Chondrocyte (in vitro differentiated cells): ENCODE measurements at regions not wholly inside any gene's neighbourhood (a gene's known extent, or its start where the extent isn't known, plus 50 kb on each side); places are given as distances from the start of the nearest gene placed in this dataset.

ENCODE experiments used
- DNase-seq: peaks from one replicate; pipeline ENCODE4 v3.0.0; 2021; ENCODE audit warnings: mixed read lengths, low spot score
- H3K27ac Mint-ChIP-seq: one replicate; pipeline ENCODE4 v1.8.0; 2021; ENCODE audit warnings: mild to moderate bottlenecking, moderate library complexity, mixed read lengths; ENCODE audit not compliant: unreplicated experiment
- H3K27me3 Mint-ChIP-seq: 2 replicates; pipeline ENCODE4 v1.8.0; 2021; ENCODE audit warnings: low read depth, mixed read lengths
- H3K36me3 Mint-ChIP-seq: 2 replicates; pipeline ENCODE4 v1.8.0; 2021; ENCODE audit warnings: low read depth, mixed read lengths
- H3K4me1 Mint-ChIP-seq: 2 replicates; pipeline ENCODE4 v1.8.0; 2021; ENCODE audit warnings: low read depth, mild to moderate bottlenecking, mixed read lengths
- H3K4me3 Mint-ChIP-seq: one replicate; pipeline ENCODE4 v1.8.0; 2021; ENCODE audit warnings: mild to moderate bottlenecking, moderate library complexity, mixed read lengths; ENCODE audit not compliant: unreplicated experiment
- H3K9me3 Mint-ChIP-seq: 2 replicates; pipeline ENCODE4 v1.8.0; 2021; ENCODE audit warnings: low read depth, mixed read lengths
- TF ChIP-seq, protein P1 (sequence below): fragments of 200-600 bp; sonication (generic); IDR thresholded peaks from 2 replicates; pipeline ENCODE4 v1.5.0; 2021; ENCODE audit warnings: antibody characterized with exemption, mild to moderate bottlenecking, moderate library complexity

DNA sequence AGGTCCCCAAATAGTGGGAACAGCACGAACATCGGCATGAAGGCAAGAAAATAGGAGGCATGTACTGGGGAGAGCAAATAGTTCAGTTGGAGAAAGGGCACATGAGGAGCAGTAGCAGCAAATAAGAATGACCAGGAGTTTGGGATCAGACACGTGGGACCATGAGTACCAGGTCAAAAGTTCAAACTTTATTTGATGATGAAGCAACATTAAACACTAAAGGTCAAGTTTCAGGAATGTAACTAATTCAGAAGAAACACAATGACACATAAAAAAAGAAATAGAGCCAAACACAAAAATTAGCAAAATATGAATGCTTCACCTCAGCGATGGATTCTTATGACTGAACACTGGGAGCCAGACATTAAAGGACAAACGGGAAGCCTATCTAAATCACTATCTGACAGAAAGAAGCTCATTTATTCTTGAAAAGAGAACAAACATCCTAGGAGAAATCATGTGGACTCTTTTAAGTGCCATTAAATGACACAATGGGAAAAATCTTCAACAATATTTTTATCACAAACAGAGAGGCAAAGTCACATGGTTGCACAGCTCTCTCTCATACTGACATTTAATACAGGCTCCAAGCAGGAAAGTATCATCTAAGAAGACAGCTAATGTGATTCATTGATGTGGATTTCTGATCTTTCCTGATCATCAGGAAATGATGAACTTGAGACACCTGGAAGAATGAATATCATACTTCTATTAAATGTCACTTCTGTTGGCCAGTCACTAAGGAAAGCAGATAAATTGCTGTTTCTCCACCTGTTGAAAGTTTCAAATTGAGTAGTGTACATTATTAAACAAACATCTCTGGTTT lies 216.9 kb upstream of the THBS1 start:
- Mint-ChIP-seq H3K9me3 (peaks cover 4% of the 10 kb centered on the region), H3K27ac (peak overlapping the region; percentile 93)

DNA sequence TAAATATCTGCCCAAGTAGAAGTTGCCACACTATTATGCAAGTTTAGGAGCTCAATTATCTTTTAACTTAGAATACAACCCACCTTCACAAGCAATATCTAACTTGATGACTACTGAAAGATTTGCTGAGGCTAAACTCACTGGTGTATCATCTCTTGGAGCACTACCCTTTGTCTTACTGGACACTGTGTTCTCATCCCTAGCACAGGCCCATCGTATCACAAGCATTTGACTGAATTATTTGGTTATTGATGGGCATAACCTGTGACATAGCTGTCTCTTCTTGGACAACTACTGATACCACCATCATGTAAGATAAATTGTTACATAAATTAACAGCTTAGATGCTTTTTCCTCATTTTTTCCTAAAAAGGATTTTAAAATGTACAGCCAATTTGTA lies 216.2 kb upstream of the THBS1 start:
- no peak overlapping the region for H3K4me3 Mint-ChIP-seq
- TF ChIP-seq, protein P1, sequence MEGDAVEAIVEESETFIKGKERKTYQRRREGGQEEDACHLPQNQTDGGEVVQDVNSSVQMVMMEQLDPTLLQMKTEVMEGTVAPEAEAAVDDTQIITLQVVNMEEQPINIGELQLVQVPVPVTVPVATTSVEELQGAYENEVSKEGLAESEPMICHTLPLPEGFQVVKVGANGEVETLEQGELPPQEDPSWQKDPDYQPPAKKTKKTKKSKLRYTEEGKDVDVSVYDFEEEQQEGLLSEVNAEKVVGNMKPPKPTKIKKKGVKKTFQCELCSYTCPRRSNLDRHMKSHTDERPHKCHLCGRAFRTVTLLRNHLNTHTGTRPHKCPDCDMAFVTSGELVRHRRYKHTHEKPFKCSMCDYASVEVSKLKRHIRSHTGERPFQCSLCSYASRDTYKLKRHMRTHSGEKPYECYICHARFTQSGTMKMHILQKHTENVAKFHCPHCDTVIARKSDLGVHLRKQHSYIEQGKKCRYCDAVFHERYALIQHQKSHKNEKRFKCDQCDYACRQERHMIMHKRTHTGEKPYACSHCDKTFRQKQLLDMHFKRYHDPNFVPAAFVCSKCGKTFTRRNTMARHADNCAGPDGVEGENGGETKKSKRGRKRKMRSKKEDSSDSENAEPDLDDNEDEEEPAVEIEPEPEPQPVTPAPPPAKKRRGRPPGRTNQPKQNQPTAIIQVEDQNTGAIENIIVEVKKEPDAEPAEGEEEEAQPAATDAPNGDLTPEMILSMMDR, result no peak
- no peaks in the 10 kb centered on the region for H3K27me3 Mint-ChIP-seq
- DNase-seq, result no peak
- peaks cover 69% of the 10 kb centered on the region for H3K4me1 Mint-ChIP-seq
- H3K9me3 Mint-ChIP-seq, result peaks cover 5% of the 10 kb centered on the region
- peak overlapping the region; percentile 3 for H3K27ac Mint-ChIP-seq
- no peaks in the 10 kb centered on the region for H3K36me3 Mint-ChIP-seq

More for the DNA sequence above, 216.9 kb upstream of the THBS1 start:
- DNase-seq, result no peak
- Mint-ChIP-seq H3K4me3 (no peak overlapping the region), H3K27me3 (no peaks in the 10 kb centered on the region), H3K36me3 (no peaks in the 10 kb centered on the region), H3K4me1 (peaks cover 77% of the 10 kb centered on the region)
- TF ChIP-seq, protein P1, result no peak

DNA sequence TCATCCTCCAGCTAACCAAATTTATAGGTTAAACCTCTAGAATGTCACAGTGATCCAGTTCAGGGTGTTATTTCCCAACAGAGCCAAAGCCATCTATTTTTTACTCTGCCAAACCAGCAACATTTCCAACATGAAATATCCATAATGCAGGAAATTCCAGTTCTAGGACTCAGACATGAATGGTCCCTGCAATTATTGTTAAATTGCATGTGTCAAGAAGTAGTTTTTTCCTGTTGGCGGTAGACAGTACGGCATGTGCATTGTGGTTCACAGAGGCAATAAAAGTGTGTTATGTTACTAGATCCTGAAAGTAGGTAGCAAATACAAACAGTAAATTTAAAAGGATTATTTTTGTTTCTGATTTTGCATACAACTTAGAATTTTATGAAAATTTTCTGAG lies 215.7 kb upstream of the THBS1 start:
- Mint-ChIP-seq H3K27ac (no peak overlapping the region), H3K36me3 (peaks cover 2% of the 10 kb centered on the region), H3K27me3 (no peaks in the 10 kb centered on the region), H3K4me1 (peaks cover 65% of the 10 kb centered on the region), H3K4me3 (no peak overlapping the region), H3K9me3 (peaks cover 8% of the 10 kb centered on the region)
- TF ChIP-seq, protein P1, result no peak
- DNase-seq, result no peak

DNA sequence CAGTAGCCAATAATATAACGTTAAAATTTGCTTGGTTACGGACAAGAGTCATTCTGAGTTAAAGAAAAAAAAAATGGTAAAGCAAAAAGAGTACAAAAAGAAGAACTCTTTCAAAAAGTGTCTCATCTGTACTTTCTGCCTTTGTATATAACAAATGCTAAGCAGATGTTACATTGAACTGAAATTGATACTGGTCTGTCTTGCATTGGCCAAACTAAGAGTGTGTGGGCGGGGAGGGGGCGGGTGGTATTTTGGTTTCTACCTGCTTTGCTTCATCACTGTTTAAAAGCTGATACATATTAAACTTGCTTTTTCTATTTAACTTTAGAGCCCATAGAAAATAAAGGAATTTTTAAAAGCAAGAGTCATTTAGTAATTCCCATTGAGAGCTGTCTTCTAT lies 215.0 kb upstream of the THBS1 start:
- DNase-seq, result no peak
- Mint-ChIP-seq H3K4me3 (no peak overlapping the region), H3K9me3 (peaks cover 12% of the 10 kb centered on the region), H3K4me1 (peaks cover 58% of the 10 kb centered on the region), H3K27me3 (no peaks in the 10 kb centered on the region), H3K27ac (no peak overlapping the region), H3K36me3 (peaks cover 4% of the 10 kb centered on the region)
- TF ChIP-seq, protein P1, result no peak

DNA sequence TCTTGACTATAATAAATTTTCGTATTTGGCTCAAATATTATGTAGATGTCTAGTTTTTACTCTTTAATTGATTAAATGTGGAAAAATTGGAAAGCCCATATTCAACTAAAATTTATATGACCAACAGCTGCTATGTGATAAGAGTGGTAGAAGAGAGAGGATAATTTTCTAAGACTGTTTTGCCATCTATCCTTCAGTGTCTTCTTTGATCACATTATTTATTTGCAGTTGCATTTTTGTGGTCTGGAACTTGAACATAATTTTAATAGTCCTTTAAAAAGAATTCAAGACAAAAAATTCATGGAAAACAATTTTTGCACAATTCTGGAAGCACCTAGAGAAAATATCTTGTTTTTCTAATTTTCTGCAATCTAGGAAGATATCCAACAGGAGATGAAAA lies 213.3 kb upstream of the THBS1 start:
- TF ChIP-seq, protein P1, result no peak
- H3K27ac Mint-ChIP-seq, result no peak overlapping the region
- H3K4me1 Mint-ChIP-seq, result peaks cover 42% of the 10 kb centered on the region
- DNase-seq, result no peak
- no peaks in the 10 kb centered on the region for H3K27me3 Mint-ChIP-seq
- peaks cover 10% of the 10 kb centered on the region for H3K36me3 Mint-ChIP-seq
- H3K9me3 Mint-ChIP-seq, result peaks cover 22% of the 10 kb centered on the region
- no peak overlapping the region for H3K4me3 Mint-ChIP-seq
